NCI-H748 (cell line): ENCODE measurements at regions not wholly inside any gene's neighbourhood (a gene's known extent, or its start where the extent isn't known, plus 50 kb on each side); places are given as distances from the start of the nearest gene placed in this dataset.

Experiments used
- DNase-seq: peaks from one replicate; lab custom pipeline; 2025; ENCODE audit not compliant: unreplicated experiment; lab: John Stamatoyannopoulos, UW

DNA sequence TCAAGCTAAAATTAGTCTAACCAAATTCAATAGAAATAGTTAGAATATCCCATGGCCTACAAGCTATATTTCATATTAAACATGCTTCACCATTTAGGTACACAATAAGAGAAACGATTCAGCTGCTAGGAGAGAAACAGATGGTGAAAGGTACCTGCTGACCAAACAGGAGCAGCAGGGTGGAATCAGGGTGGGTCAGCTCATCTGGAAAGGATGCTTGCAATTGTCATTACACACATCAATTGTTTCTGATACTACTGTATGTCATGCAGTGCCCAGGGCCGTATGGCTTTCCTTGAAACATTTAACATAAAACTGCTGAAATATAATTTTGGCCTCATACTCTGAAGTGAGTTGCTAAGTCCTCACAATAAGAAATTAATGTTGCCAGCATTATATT lies 776.0 kb downstream of the DACH1 start:
- peak; percentile 89 for DNase-seq

DNA sequence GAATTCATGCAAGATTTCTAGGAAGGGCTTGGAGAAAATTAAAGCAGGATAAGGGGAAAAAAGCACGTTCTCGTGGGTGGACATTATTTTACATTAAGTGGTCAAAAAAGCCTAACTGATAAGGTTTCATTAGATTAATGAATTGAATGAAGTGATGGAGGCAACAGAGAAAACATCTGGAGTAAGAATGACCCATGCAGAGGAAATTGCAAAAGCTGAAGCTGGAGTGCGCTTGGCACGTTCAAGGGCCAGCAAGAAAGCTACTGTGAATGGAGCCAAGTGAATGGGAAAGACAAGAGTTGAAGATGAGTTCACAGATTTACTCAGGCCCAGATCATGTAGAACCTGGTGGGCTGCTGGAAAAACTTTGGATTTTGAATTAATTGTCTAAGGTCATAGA lies 777.9 kb downstream of the DACH1 start:
- no peak for DNase-seq

GRCh38 chr13:71087432-71087831 lies 779.6 kb downstream of the DACH1 start:
- DNase-seq = no peak

GRCh38 chr13:71087006-71087405 lies 780.0 kb downstream of the DACH1 start:
- DNase-seq = no peak

- DNase-seq = no peak
These were observed 784.4 kb downstream of the DACH1 start for GRCh38 chr13:71082631-71083030.

DNA sequence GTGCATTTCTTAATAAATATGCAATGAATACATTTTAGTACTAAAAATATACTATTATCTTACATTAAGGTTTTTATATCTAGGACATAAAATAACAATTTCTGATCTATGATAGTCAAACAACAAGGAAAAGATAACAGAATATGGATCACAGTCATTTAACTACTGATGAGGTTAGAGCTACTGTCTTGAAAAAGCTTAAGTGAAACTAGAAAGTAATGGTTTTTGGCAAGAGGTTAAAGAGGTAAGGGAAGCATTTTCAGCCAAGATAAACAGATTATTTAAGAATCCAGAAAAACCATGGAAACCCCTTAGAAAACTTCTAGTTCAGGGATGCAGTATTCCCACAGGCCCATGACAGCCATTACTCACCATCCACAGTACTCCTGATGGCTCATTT lies 787.4 kb downstream of the DACH1 start:
- no peak for DNase-seq

GRCh38 chr13:71068041-71068440 lies 799.0 kb downstream of the DACH1 start:
- DNase-seq = peak; percentile 21

- peak; percentile 66 for DNase-seq
These were observed 799.7 kb downstream of the DACH1 start for GRCh38 chr13:71067165-71067815.

- DNase-seq = peak; percentile 35
These were observed 810.4 kb downstream of the DACH1 start for GRCh38 chr13:71056581-71056980.

GRCh38 chr13:71055644-71056043 lies 811.4 kb downstream of the DACH1 start:
- no peak for DNase-seq

- no peak for DNase-seq
These were observed 812.0 kb downstream of the DACH1 start for GRCh38 chr13:71055047-71055446.

DNA sequence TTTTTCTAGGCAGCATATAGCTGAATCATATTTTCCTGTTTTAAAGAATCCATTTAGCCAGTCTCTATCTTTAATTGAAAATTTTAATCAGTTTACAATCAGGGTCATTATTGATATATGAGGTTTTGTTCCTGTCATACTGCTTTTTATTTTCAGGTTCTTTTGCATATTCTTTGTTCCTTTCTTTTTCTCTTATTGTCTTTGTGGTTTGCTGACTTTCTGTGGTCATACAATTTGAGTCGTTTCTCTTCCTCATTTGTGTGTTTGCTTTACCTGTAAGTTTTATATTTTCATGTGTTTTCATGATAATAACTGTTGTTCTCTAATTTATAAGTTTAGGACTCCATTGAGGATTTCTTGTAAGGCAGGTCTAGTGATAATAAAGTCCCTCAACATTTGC lies 812.6 kb downstream of the DACH1 start:
- no peak for DNase-seq

- no peak for DNase-seq
These were observed 815.4 kb downstream of the DACH1 start for GRCh38 chr13:71051573-71051972.

GRCh38 chr13:71046360-71047079 lies 820.5 kb downstream of the DACH1 start:
- no peak for DNase-seq

DNA sequence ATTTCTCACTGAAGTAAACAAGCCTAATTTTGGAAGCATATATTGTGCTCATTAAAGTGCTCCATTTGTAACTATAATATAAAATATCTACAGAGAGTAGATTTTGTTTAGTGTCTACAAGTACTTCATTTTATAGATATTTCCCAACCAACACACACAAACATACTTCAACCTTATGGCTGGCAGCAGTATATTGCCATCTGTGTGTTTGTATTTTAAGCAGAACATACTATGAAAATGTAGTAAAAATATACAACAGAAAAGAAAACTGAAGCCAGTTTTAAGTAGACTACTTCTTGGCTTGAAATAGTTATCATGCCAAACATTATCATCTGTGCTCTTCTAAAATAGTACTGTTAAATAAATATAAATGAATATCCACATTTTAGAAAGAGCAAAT lies 821.9 kb downstream of the DACH1 start:
- no peak for DNase-seq

DNA sequence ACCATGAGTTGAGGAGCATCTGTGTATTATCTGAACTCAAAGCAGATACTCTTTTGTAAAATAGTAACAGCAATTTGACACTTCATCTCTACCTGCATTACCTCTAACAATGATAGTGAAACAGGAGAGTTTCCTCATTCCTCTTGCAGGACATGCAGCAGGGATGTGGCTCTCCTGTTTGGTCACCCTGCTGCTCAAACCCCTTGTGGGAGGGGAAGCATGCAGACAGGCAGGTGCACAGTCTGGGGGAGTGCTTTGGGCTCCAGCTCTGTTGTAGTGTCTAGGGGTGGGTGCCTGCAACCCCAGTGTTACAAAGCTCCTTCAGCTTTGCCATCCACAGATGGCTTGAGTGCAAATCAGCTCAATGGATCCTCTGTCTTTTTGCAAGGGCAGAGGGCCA lies 827.6 kb downstream of the DACH1 start:
- no peak for DNase-seq

GRCh38 chr13:71034018-71034417 lies 833.0 kb downstream of the DACH1 start:
- no peak for DNase-seq

DNA sequence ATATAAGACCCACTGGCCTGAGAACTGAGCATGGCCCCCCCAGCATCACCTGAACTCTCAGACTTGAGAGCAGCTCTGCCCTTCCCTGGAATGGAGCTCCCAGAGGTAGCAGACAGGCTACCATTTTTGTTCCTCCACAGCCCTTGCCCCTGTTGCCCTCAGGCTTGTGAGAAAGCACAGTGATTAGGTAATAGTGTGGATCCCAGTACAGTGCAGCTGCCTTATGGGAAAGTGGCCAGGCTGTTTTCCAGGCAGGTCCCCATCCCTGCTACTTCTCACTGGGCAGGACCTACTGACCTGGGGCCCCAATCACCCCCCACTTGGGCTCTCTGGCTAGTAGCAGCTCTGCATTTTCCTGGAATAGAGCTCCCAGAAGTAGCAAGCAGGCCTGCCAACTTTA lies 834.0 kb downstream of the DACH1 start:
- DNase-seq = no peak

DNA sequence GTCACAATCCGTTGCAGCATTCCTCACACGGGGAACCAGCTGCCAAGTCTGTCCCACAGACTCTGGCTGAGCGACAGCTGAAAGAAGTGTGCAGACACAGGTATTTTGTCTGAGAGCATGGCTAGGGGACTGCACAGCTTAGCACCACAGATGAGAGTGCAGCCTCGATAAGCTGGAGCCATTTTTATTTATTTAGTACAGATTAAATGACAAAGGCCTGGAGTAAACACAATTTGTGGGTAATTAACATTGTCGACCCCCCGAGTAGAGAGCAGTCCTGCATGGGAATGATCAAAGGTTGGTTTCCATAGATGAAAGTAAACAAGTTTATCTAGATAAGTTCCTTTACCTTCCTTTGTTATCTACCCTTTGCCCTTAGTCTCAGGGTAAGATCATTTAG lies 836.2 kb downstream of the DACH1 start:
- DNase-seq = no peak

GRCh38 chr13:71028884-71029283 lies 838.1 kb downstream of the DACH1 start:
- DNase-seq = no peak

- DNase-seq = peak; percentile 48
These were observed 845.1 kb downstream of the DACH1 start for GRCh38 chr13:71021825-71022422.

DNA sequence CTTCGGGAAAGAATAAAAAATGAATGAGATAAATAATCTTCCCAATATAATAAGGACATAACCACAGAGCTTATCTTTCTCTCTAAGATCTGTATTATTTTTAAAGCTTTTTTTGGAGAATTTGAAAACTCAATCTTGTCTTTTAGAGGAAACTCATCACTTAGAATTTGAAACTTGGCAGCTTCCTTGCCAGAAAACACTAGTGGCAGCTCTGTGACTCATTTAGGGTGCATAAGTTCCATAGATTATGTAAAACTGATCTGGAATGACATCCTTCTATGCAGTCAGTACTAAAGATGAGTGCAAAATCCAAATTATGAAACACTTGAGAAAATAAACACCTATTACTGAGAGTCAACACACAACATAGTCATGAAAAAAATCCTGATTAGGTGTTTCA lies 848.0 kb downstream of the DACH1 start:
- DNase-seq = no peak
